Lung (tissue), 11 donors: ENCODE measurements at regions not wholly inside any gene's neighbourhood (a gene's known extent, or its start where the extent isn't known, plus 50 kb on each side); places are given as distances from the start of the nearest gene placed in this dataset.

Experiments
- ATAC-seq: fragments of 200-7000 bp; cut with Tn5 transposase; one replicate; pipeline ENCODE4 v1.9.1; 2020; ENCODE audit warnings: moderate number of reproducible peaks; ENCODE audit not compliant: insufficient read depth, low FRiP score
- DNase-seq, 3 donors: peaks; one replicate each; pipeline ENCODE4 v3.0.0-alpha.2; 2013 to 2017
- H3K27ac ChIP-seq, 2 donors: one replicate each; pipeline ENCODE4 v1.5.1; 2013; ENCODE audit warnings: mild to moderate bottlenecking in 2 of 2, moderate library complexity in 2 of 2, control low read depth in 1 of 2, inconsistent platforms in 1 of 2, low read depth in 1 of 2, low read length in 1 of 2
- H3K27me3 ChIP-seq, 3 donors: one replicate each; pipeline ENCODE4 v1.5.1; 2013; ENCODE audit warnings: low read length in 2 of 3; ENCODE audit not compliant: control insufficient read depth in 3 of 3, insufficient read depth in 3 of 3
- H3K36me3 ChIP-seq, 4 donors: one replicate each; pipeline ENCODE4 v1.5.1; 2013; ENCODE audit warnings: low read length in 4 of 4, mild to moderate bottlenecking in 1 of 4, moderate library complexity in 1 of 4; ENCODE audit not compliant: control insufficient read depth in 4 of 4, insufficient read depth in 4 of 4
- H3K4me1 ChIP-seq, 5 donors: one replicate each; pipeline ENCODE4 v1.5.1; 2013; ENCODE audit warnings: low read length in 5 of 5, mild to moderate bottlenecking in 2 of 5, moderate library complexity in 1 of 5; ENCODE audit not compliant: control insufficient read depth in 5 of 5, insufficient read depth in 5 of 5
- H3K4me3 ChIP-seq: one replicate; pipeline ENCODE4 v1.5.1; 2013; ENCODE audit warnings: mild to moderate bottlenecking, control low read depth, moderate library complexity
- H3K9ac ChIP-seq, 2 donors: one replicate each; pipeline ENCODE4 v1.5.1; 2013; ENCODE audit warnings: low read length in 2 of 2, control low read depth in 1 of 2; ENCODE audit not compliant: insufficient read depth in 1 of 2
- H3K9me3 ChIP-seq, 4 donors: one replicate each; pipeline ENCODE4 v1.5.1; 2013; ENCODE audit warnings: low read length in 3 of 4, mild to moderate bottlenecking in 1 of 4, moderate library complexity in 1 of 4; ENCODE audit not compliant: control insufficient read depth in 4 of 4, insufficient read depth in 3 of 4
- WGBS, 2 donors: extraction: QIAGEN DNeasy Blood & Tissue Kit; methylation state at CpG; one replicate each; pipeline ENCODE4 v1.1.7; 2013; 5-methylcytosine and 5-hydroxymethylcytosine counted together
- TF ChIP-seq, protein P1 (sequence below): IDR thresholded peaks from 2 replicates; pipeline ENCODE4 v1.5.1; 2012; ENCODE audit warnings: mild to moderate bottlenecking; ENCODE audit errors: control extremely low read depth, extremely low read depth
- donor health status: control.
- donor health status: control.
- donor health status: Bipolar disorder and iron deficiency.
- donor health status: healthy.
- donor health status: DM: yes; HTN: yes; CAD: no.

DNA sequence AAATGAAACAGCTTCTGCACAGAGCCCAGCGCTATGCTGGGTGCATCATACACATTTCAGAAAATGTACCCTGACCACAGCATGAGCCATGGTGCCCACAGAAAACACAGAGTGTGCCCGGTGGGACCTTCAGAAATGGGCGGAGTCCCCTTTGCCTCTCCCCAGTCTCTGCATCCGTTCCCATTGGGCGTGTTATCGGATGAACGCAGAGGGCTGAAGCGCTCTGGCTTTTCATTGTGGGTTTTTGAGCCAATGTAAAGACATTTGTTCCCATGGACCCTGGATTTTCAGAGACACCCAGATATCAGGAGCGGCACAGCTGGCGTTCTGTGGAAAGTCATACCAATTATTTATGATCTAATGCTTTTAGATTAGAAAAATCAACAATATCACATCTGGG, 99.8 kb downstream of the DACT2 start:
- 86 to 94% methylated on average over 10 of the region's 10 CpGs for WGBS, 2 donors
- peak in 1 of 3 donors; percentile 6 for DNase-seq
- Histone ChIP-seq H3K27ac (no peak overlapping the region), H3K4me3 (no peak overlapping the region), H3K36me3 (no peaks in the 10 kb centered on the region), H3K9me3 (no peaks in the 10 kb centered on the region), H3K9ac (no peak overlapping the region), H3K27me3 (no peaks in the 10 kb centered on the region), H3K4me1 (no peaks in the 10 kb centered on the region)
- no peak for ATAC-seq
- TF ChIP-seq, protein P1, sequence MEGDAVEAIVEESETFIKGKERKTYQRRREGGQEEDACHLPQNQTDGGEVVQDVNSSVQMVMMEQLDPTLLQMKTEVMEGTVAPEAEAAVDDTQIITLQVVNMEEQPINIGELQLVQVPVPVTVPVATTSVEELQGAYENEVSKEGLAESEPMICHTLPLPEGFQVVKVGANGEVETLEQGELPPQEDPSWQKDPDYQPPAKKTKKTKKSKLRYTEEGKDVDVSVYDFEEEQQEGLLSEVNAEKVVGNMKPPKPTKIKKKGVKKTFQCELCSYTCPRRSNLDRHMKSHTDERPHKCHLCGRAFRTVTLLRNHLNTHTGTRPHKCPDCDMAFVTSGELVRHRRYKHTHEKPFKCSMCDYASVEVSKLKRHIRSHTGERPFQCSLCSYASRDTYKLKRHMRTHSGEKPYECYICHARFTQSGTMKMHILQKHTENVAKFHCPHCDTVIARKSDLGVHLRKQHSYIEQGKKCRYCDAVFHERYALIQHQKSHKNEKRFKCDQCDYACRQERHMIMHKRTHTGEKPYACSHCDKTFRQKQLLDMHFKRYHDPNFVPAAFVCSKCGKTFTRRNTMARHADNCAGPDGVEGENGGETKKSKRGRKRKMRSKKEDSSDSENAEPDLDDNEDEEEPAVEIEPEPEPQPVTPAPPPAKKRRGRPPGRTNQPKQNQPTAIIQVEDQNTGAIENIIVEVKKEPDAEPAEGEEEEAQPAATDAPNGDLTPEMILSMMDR, result no peak

GRCh38 chr6:168218785-168219566, 100.6 kb downstream of the DACT2 start:
- Histone ChIP-seq H3K27me3 (no peaks in the 10 kb centered on the region), H3K27ac (no peak overlapping the region), H3K4me3 (no peak overlapping the region), H3K9ac (no peak overlapping the region), H3K9me3 (no peaks in the 10 kb centered on the region), H3K4me1 (no peaks in the 10 kb centered on the region), H3K36me3 (no peaks in the 10 kb centered on the region)
- TF ChIP-seq, protein P1, result no peak
- DNase-seq, result peak in 1 of 3 donors; percentile 5
- 70 to 81% methylated on average over 12 of the region's 12 CpGs for WGBS, 2 donors
- ATAC-seq, result no peak

DNA sequence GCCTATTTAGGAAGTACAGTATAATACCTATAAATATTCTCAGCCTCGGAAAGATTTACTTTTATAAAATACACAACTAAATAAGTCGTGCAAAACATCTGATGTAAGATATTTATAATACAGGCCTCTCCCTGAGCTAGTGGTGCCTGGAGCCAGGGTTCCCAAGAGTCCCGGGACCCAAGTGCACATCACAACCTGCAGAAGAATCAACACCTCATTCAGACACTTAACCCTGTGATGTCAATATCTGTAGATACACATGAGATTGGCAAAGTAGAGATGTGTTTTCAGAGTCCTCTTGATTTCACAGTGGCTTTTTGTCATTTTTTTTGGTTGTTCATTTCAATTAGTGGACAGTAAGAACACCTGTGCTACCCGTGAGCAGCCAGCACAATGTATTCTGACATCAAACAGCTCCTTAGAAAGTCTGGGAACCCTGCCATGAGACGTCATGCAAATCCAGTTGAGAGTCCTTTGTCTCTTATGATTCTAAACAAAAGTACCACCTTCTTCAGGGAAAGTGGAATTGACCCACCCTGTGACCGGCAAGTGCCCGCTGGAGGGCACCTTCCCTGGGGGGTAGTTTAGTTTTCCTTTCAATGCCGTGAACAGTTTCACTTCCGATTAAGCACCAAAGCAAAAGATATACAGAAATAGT, 101.6 kb downstream of the DACT2 start:
- TF ChIP-seq, protein P1, result no peak
- no peak overlapping the region for H3K27ac ChIP-seq
- H3K4me1 ChIP-seq, result no peaks in the 10 kb centered on the region
- H3K9ac ChIP-seq, result no peak overlapping the region
- ATAC-seq (no peak), DNase-seq (peak; percentile 57 to 81 (median 62))
- H3K36me3 ChIP-seq, result no peaks in the 10 kb centered on the region
- H3K27me3 ChIP-seq, result no peaks in the 10 kb centered on the region
- no peak overlapping the region for H3K4me3 ChIP-seq
- 54 to 68% methylated on average over 9 of the region's 9 CpGs for WGBS, 2 donors
- no peaks in the 10 kb centered on the region for H3K9me3 ChIP-seq
